ENCODE measurements at regions not wholly inside any gene's neighbourhood (a gene's known extent, or its start where the extent isn't known, plus 50 kb on each side); places are given as distances from the start of the nearest gene placed in this dataset.

DNA sequence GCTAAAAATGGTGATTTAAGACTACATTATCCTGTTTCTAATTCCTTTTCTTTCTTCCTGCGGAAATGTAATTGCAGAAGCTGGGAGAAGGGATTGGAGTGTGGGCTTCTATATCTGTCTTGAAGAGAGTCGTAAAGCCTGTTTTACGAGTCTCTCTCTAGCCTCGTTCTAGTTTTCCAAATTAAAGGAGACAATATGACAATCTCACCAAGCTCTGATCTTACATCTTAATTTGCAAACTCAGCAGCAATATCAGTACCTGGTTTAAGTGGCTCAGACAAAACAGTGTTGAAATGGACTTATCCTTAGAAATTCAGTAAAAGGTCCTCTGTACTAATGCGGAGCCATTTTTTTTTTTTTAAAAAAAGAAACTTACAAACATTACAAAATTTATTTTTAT is 349.5 kb upstream of the HAND2 start:
- TF ChIP-seq EZH2phosphoT487 (IDR thresholded peaks at IDR 0.05; ENCODE audit: insufficient read depth, low read depth) (no peak), EZH2 (IDR thresholded peaks at IDR 0.05; ENCODE audit: insufficient read depth, poor library complexity, severe bottlenecking) (no peak)

Measured in GM23248 (cell line).